ENCODE measurements at regions not wholly inside any gene's neighbourhood (a gene's known extent, or its start where the extent isn't known, plus 50 kb on each side); places are given as distances from the start of the nearest gene placed in this dataset.

DNA sequence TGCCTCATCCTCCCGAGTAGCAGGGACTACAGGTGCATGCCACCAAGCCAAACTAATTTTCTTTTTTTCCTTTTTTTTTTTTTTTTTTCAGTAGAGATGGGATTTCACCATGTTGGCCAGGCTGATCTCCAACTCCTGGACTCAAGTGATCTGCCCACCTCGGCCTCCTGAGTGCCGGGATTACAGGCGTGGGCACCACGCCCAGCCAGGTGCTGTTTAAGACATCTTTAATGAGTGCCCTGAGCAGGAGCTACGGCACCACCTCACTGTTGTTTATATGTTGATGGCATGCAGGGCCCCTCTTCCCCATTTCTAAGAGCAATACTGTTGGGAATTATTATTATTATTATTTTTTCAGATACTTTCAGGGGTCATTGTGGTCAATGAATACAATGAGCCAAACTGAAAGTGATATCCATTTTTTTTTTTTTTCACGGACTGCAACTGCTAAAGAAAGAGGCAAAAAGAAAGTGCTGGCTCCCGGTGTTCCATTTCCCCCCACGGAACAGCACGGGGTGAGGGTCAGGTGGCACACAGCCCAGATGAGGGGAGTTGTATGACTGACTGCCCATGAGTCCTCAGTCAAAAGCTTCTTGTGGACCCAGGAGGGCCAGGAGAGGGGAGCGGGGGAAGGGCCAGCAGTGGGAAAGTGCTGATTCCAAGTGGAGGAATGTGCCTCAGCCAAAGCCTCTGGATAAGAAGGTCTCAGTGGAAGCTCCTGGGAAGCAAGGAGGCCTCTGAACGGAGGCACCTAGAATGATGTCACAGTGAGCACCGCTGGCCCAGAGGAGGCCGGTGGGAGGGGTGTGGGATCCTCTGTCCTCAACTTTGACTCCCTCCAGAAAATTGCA is 101.8 kb upstream of the HPF1 start:
- no peak for DNase-seq (ENCODE audit: low spot score)
- Histone ChIP-seq H3K27me3 (replicated peaks; ENCODE audit: insufficient read depth, low read depth, low read length, poor library complexity) (no peaks in the 10 kb centered on the region), H3K9me3 (ENCODE audit: low read depth, low read length, poor library complexity, severe bottlenecking) (no peaks in the 10 kb centered on the region), H3K4me3 (ENCODE audit: low read depth, low read length, poor library complexity, severe bottlenecking) (no peak overlapping the region), H3K27ac (ENCODE audit: low read depth, low read length, poor library complexity, severe bottlenecking) (no peak overlapping the region), H3K4me1 (ENCODE audit: insufficient read depth, low read length, poor library complexity, severe bottlenecking) (no peaks in the 10 kb centered on the region), H3K36me3 (ENCODE audit: insufficient read depth, low read length, poor library complexity, severe bottlenecking) (no peaks in the 10 kb centered on the region)
- TF ChIP-seq EZH2 (IDR thresholded peaks at IDR 0.05; ENCODE audit: borderline replicate concordance, low read depth, low read length, poor library complexity, severe bottlenecking), result no peak
- TF ChIP-seq, protein P1, sequence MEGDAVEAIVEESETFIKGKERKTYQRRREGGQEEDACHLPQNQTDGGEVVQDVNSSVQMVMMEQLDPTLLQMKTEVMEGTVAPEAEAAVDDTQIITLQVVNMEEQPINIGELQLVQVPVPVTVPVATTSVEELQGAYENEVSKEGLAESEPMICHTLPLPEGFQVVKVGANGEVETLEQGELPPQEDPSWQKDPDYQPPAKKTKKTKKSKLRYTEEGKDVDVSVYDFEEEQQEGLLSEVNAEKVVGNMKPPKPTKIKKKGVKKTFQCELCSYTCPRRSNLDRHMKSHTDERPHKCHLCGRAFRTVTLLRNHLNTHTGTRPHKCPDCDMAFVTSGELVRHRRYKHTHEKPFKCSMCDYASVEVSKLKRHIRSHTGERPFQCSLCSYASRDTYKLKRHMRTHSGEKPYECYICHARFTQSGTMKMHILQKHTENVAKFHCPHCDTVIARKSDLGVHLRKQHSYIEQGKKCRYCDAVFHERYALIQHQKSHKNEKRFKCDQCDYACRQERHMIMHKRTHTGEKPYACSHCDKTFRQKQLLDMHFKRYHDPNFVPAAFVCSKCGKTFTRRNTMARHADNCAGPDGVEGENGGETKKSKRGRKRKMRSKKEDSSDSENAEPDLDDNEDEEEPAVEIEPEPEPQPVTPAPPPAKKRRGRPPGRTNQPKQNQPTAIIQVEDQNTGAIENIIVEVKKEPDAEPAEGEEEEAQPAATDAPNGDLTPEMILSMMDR (conservative IDR thresholded peaks at IDR 0.05; ENCODE audit: low read depth, low read length), result no peak
- intact Hi-C loops (cut with micrococcal nuclease; ENCODE audit: unreplicated experiment), result no loop called here
- BruUV-seq (replicated peaks), result no TSS peak
- POLR2A ChIA-PET (ENCODE audit: low non-redundant PET), result no interaction called here
- CTCF ChIA-PET, result no interaction called here

DNA sequence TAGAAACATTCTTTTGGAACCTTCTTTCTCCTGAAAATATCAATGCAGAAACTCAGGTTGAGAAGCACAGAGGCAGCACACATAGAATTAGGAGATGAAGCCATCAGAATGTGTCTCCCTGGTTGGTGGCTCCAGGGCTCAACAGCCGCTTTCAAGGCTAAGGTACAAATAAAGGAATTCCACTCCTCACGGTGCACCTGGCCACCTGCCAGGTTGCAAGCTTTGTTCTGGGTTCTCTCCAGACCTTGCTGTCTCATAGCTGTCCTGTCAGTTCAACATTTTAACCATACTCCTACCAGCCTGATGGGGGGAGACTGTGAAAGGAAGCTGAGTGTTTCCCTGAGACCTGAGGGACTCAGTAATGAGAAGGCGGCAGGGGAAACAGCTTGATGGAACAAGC is 96.3 kb upstream of the HPF1 start:
- DNase-seq (ENCODE audit: low spot score), result no peak
- no peaks in the 10 kb centered on the region for H3K4me1 ChIP-seq (ENCODE audit: insufficient read depth, low read length, poor library complexity, severe bottlenecking)
- H3K36me3 ChIP-seq (ENCODE audit: insufficient read depth, low read length, poor library complexity, severe bottlenecking), result no peaks in the 10 kb centered on the region
- intact Hi-C loops (cut with micrococcal nuclease; ENCODE audit: unreplicated experiment), result no loop called here
- H3K9me3 ChIP-seq (ENCODE audit: low read depth, low read length, poor library complexity, severe bottlenecking), result no peaks in the 10 kb centered on the region
- no peak for TF ChIP-seq EZH2 (IDR thresholded peaks at IDR 0.05; ENCODE audit: borderline replicate concordance, low read depth, low read length, poor library complexity, severe bottlenecking)
- TF ChIP-seq, protein P1 (conservative IDR thresholded peaks at IDR 0.05; ENCODE audit: low read depth, low read length), result no peak
- no TSS peak for BruUV-seq (replicated peaks)
- ChIA-PET POLR2A (ENCODE audit: low non-redundant PET) (no interaction called here), CTCF (no interaction called here)
- H3K4me3 ChIP-seq (ENCODE audit: low read depth, low read length, poor library complexity, severe bottlenecking), result no peak overlapping the region
- H3K27me3 ChIP-seq (replicated peaks; ENCODE audit: insufficient read depth, low read depth, low read length, poor library complexity), result no peaks in the 10 kb centered on the region
- H3K27ac ChIP-seq (ENCODE audit: low read depth, low read length, poor library complexity, severe bottlenecking), result no peak overlapping the region

DNA sequence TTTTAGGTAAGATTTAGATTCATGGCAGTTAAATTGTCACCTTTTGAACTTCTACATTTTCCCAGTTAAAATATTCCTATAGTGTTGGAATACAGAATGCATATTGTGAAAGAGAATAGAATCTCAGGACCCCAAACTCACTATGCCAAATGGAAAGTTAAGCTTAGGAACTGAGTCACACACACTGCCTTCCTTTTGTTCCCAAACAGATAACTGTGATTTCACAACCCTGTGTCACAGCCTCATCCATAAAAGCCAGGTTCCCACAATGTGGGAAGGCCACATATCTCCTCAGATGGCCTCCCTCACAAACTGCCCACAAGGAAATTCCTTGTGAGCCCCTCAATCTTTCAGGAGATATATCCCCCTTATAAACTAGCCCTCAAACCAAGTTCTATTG is 94.7 kb upstream of the HPF1 start:
- POLR2A ChIA-PET (ENCODE audit: low non-redundant PET), result no interaction called here
- Histone ChIP-seq H3K27me3 (replicated peaks; ENCODE audit: insufficient read depth, low read depth, low read length, poor library complexity) (no peaks in the 10 kb centered on the region), H3K27ac (ENCODE audit: low read depth, low read length, poor library complexity, severe bottlenecking) (no peak overlapping the region), H3K9me3 (ENCODE audit: low read depth, low read length, poor library complexity, severe bottlenecking) (no peaks in the 10 kb centered on the region), H3K4me3 (ENCODE audit: low read depth, low read length, poor library complexity, severe bottlenecking) (no peak overlapping the region), H3K4me1 (ENCODE audit: insufficient read depth, low read length, poor library complexity, severe bottlenecking) (no peaks in the 10 kb centered on the region), H3K36me3 (ENCODE audit: insufficient read depth, low read length, poor library complexity, severe bottlenecking) (no peaks in the 10 kb centered on the region)
- BruUV-seq (replicated peaks), result no TSS peak
- CTCF ChIA-PET, result no interaction called here
- no peak for DNase-seq (ENCODE audit: low spot score)
- TF ChIP-seq, protein P1 (conservative IDR thresholded peaks at IDR 0.05; ENCODE audit: low read depth, low read length), result no peak
- no peak for TF ChIP-seq EZH2 (IDR thresholded peaks at IDR 0.05; ENCODE audit: borderline replicate concordance, low read depth, low read length, poor library complexity, severe bottlenecking)
- intact Hi-C loops (cut with micrococcal nuclease; ENCODE audit: unreplicated experiment), result no loop called here

Data from A673 (cell line).